ENCODE measurements at regions not wholly inside any gene's neighbourhood (a gene's known extent, or its start where the extent isn't known, plus 50 kb on each side); places are given as distances from the start of the nearest gene placed in this dataset.
"Not testable (repeated sequence)": the region's sequence is repeated elsewhere in the genome, so short reads cannot be mapped to it uniquely, and the experiment has no call there.

DNA sequence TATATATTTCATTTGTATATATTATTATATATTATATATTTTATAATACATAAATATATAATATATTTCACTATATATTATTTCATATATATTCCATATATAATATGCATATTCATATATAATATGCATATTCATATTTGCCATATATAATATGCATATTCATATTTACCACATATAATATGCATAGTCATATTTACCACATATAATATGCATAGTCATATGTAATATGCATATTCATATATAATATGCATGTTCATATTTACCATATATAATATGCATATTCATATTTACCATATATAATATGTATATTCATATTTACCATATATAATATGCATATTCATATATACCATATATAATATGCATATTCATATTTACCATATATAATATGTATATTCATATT is 51.2 kb upstream of the GATA2 start:
- FAIRE-seq, result no peak
- no peak for TF ChIP-seq POLR2A (IDR thresholded peaks at IDR 0.05; ENCODE audit: low read depth, low read length)
- no peak for DNase-seq (ENCODE audit: insufficient read length, low spot score)

DNA sequence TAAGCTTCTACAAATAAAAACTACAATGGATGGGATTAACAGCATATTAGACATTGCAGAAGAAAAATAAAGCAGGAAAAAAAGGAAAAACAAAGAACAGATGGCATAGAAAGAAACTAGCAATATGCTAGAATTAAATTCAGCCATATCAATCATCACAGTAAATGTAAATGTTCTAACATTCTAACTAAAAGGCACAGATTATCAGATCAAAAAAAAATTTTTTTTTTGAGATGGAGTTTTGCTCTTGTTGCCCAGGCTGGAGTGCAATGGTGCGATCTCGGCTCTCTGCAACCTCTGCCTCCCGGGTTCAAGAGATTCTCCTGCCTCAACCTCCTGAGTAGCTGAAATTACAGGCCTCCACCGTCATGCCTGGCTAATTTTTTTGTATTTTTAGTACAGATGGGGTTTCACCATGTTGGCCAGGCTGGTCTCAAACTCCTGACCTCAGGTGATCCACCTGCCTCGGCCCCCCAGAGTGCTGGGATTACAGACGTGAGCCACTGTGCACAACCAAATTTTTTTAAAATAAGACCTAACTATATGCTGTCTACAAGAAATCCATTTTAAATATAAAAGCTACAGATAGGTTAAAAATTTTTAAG is 50.7 kb upstream of the GATA2 start:
- not testable (repeated sequence) for FAIRE-seq; DNase-seq (ENCODE audit: insufficient read length, low spot score)
